C1 segment of cervical spinal cord (tissue), 14 donors: ENCODE measurements at regions not wholly inside any gene's neighbourhood (a gene's known extent, or its start where the extent isn't known, plus 50 kb on each side); places are given as distances from the start of the nearest gene placed in this dataset.

Source experiments
- DNase-seq, 14 donors: peaks; one replicate each; lab custom pipeline; 2025; lab: John Stamatoyannopoulos, UW

DNA sequence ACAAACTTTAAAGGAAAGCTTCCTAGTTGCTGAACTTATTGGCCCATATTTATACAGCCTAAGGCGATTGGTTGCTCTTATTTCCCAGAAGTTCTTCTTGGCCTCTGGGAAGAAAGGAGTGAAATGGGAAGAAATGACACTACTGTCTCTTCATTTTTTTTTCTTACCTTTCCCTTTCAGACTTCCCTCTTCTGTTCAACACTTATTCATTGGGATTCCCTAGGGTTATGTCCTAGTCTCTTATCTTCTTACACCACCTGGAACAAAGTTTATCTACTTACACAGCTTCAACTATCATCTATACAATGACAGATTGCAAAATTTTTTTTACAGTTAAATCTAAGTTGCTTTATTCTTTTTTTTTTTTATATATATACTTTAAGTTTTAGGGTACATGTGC, 68.0 kb downstream of the SNX12 start:
- DNase-seq: no peak

DNA sequence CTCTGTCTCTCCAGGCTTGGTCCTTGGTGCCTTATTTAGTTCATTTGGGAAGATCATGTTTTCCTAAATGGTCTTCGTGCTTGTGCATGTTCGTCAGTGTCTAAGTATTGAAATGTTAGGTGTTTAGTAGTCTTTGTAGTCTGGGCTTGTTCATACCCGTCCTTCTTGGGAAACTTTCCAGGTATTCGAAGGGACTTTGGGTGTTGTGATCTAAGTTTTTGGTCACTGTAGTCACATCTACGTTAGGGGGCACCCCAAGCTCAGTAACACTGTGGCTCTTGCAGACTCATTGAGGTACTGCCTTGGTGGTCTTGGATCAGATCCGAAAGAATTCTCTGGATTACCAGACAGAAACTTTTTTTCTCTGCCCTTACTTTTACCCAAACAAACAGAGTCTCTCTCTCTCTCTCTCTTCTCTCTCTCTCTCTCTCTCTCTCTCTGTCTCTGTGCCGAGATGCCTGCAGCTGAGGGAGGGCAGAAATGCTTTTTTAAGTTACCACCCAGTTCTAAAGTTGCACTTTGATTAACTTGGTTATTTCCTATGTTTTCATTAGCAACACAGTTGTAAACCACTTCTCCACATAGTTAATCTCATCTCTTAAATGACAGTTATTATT, 67.6 kb upstream of the SLC7A3 start:
- peak in 2 of 14 donors; percentile 0 to 3 for DNase-seq

DNA sequence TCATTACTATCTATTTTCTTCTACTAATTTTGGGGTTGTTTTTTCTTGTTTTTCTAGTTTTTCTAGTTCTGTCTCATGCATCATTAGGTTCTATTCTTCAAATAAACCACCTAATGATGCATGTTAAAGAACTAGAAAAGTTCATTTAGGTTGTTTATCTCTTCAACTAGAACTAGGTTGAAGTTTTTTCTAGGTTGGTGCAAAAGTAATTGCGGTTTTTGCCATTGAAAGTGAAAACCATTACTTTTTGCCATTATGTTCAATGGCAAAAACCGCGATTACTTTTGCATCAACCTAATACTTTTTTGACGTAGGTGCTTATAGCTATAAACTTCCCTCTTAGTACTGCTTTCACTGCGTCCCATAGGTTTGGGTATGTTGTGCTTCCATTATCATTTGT, 64.4 kb upstream of the SLC7A3 start:
- DNase-seq: no peak

DNA sequence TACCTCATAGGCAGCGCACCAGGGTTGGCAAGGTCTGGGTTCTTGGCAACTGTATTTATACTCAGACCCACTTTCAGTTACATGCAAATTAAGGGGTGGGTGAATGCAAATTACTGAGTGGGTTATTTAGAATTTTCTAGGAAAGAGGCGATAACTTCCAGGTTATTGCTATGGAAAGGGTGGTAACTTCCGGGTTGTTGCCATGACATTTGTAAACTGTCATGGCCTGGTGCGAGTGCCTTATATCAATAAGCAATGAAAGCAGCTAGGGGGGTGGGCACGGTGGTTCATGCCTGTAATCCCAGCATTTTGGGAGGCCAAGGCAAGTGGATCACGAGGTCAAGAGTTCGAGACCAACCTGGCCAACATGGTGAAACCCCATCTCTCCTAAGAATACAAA, 57.5 kb upstream of the SLC7A3 start:
- DNase-seq: no peak
